Activated naive CD8-positive, alpha-beta T cell (primary cell): ENCODE measurements at regions not wholly inside any gene's neighbourhood (a gene's known extent, or its start where the extent isn't known, plus 50 kb on each side); places are given as distances from the start of the nearest gene placed in this dataset.

Source experiments
- H3K27ac Mint-ChIP-seq: one replicate; pipeline ENCODE4 v1.8.0; 2021; ENCODE audit warnings: mixed read lengths
- H3K27me3 Mint-ChIP-seq: one replicate; pipeline ENCODE4 v1.8.0; 2021; ENCODE audit warnings: mixed read lengths
- H3K36me3 Mint-ChIP-seq: one replicate; pipeline ENCODE4 v1.8.0; 2021; ENCODE audit warnings: mixed read lengths
- H3K4me1 Mint-ChIP-seq: one replicate; pipeline ENCODE4 v1.8.0; 2021; ENCODE audit warnings: low read depth, mixed read lengths
- H3K4me3 Mint-ChIP-seq: one replicate; pipeline ENCODE4 v1.8.0; 2021; ENCODE audit warnings: mild to moderate bottlenecking, mixed read lengths
- H3K9me3 Mint-ChIP-seq: one replicate; pipeline ENCODE4 v1.8.0; 2021; ENCODE audit warnings: low read depth, mixed read lengths

- Mint-ChIP-seq H3K9me3 (no peaks in the 10 kb centered on the region), H3K4me3 (no peak overlapping the region), H3K27ac (no peak overlapping the region), H3K4me1 (no peaks in the 10 kb centered on the region), H3K27me3 (peaks cover 17% of the 10 kb centered on the region), H3K36me3 (no peaks in the 10 kb centered on the region)
Observed at GRCh38 chr5:115354246-115354645, 57.8 kb upstream of the CCDC112 start.

DNA sequence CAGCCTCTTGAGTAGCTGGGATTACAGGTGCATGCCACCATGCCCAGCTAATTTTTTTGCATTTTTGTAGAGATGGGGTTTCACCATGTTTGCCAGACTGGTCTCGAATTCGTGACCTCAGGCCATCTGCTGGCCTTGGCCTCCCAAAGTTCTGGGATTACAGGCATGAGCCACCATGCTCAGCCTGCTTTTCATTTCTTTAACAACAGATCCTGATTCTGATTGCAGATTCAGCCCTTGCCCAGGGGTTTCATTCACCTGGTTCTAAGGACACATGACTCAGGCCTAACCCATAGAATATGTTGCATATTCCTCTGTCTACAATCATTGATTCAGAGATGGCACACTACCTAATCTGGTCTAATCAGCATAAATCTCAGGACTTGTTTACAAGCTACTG, 56.1 kb upstream of the CCDC112 start:
- no peak overlapping the region for H3K27ac Mint-ChIP-seq
- H3K4me1 Mint-ChIP-seq: no peaks in the 10 kb centered on the region
- H3K4me3 Mint-ChIP-seq: no peak overlapping the region
- H3K27me3 Mint-ChIP-seq: peaks cover 18% of the 10 kb centered on the region
- H3K36me3 Mint-ChIP-seq: no peaks in the 10 kb centered on the region
- no peaks in the 10 kb centered on the region for H3K9me3 Mint-ChIP-seq

DNA sequence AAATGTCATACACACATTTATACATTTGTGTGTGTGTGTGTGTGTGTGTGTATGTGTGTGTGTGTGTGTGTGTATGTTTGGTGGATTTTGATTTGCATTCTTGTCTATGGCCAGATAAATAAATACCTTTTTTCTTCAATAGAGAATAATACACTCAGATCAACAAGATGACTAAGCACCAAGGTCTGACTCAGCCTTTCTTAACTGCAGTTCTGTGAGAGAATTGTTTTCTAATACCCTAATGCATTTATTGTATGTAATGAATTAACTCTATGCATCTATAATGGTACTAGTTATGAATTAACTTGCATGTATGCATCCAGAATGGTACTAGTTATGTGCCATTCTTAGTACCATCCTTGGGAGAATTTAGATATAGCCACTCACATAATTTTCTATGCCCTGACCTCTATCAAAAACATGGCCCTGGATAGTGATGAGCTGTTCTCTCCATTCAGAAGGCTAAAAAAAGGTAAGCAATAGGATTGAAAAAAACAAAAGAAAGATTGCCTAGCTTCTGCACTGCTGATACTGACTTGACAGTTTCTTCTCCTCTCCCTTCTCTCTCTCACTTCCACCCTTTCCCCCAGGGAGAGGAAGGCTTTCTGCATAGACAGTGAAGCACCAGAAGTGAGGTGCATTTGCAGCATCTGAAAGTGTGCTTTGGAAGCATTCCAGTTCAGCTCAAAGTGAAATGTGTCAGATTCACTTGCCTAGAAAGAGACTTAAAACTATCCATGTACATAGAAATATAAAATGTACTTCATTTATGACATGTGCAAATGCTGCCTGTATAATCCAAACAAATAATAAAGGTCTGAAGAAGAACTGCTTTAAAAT, 55.1 kb upstream of the CCDC112 start:
- H3K9me3 Mint-ChIP-seq: no peaks in the 10 kb centered on the region
- no peaks in the 10 kb centered on the region for H3K4me1 Mint-ChIP-seq
- H3K27ac Mint-ChIP-seq: no peak overlapping the region
- peaks cover 19% of the 10 kb centered on the region for H3K27me3 Mint-ChIP-seq
- H3K4me3 Mint-ChIP-seq: no peak overlapping the region
- H3K36me3 Mint-ChIP-seq: no peaks in the 10 kb centered on the region

GRCh38 chr5:115350894-115351293, 54.4 kb upstream of the CCDC112 start:
- Mint-ChIP-seq H3K4me1 (no peaks in the 10 kb centered on the region), H3K9me3 (no peaks in the 10 kb centered on the region), H3K27me3 (peaks cover 18% of the 10 kb centered on the region), H3K27ac (no peak overlapping the region), H3K4me3 (no peak overlapping the region), H3K36me3 (no peaks in the 10 kb centered on the region)

DNA sequence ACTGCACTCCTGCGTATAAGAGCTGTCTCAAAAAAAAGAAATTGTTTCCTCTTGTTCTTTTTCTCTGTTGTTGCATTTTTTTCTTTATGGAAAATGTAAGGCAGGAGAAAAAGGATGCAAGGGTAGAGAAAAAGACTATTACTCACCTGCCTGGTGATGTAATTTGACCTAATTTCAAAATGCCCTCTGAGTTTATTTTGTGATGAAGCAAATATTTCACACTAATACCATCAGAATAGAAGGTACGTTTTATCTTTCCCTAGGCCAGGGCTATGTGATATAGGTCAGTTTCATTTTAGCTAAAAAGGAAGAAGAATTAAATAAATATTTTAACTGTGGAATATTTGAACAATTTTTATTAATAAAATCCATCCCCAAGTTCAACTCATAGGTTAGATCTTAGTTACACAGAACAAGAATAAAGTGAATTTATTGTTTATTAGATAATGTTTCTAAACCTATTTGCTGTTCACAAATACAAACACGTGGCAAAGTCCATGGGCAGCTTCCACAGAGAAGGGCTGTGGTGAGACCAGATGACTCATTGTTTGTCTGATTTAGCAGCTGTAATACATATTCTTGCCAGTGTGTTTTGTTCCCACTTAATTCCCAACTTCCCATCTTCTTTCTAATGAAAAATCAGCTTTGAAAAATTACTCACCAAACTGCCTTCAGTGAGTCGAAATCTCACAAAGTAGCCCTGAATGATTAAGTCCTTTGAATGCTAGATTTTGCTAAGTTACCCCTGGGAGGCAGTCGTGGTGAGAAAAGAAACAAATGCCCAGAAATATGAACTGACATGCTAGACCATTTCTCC, 52.8 kb upstream of the CCDC112 start:
- Mint-ChIP-seq H3K4me3 (no peak overlapping the region), H3K27me3 (peaks cover 13% of the 10 kb centered on the region), H3K36me3 (no peaks in the 10 kb centered on the region), H3K9me3 (no peaks in the 10 kb centered on the region), H3K4me1 (no peaks in the 10 kb centered on the region), H3K27ac (no peak overlapping the region)

- Mint-ChIP-seq H3K27ac (no peak overlapping the region), H3K36me3 (no peaks in the 10 kb centered on the region), H3K9me3 (no peaks in the 10 kb centered on the region), H3K4me3 (no peak overlapping the region), H3K27me3 (peaks cover 13% of the 10 kb centered on the region), H3K4me1 (no peaks in the 10 kb centered on the region)
Observed at GRCh38 chr5:115348175-115348574, 51.7 kb upstream of the CCDC112 start.
